ENCODE measurements at regions not wholly inside any gene's neighbourhood (a gene's known extent, or its start where the extent isn't known, plus 50 kb on each side); places are given as distances from the start of the nearest gene placed in this dataset.
"Not testable (repeated sequence)": the region's sequence is repeated elsewhere in the genome, so short reads cannot be mapped to it uniquely, and the experiment has no call there.

- FAIRE-seq, result not testable (repeated sequence)
These were observed 52.3 kb upstream of the MAN1A2 start for GRCh38 chr1:117314951-117315350.

GRCh38 chr1:117313555-117313954 lies 53.7 kb upstream of the MAN1A2 start:
- FAIRE-seq, result no peak
- DNase-seq (ENCODE audit: insufficient read length, low spot score), result no peak

More at GRCh38 chr1:117314951-117315350, 52.3 kb upstream of the MAN1A2 start:
- DNase-seq (ENCODE audit: insufficient read length, low spot score), result not testable (repeated sequence)

- DNase-seq (ENCODE audit: insufficient read length, low spot score) (peak; percentile 7), FAIRE-seq (no peak)
These were observed 54.7 kb upstream of the MAN1A2 start for GRCh38 chr1:117312453-117313138.

GRCh38 chr1:117308311-117308916 lies 58.8 kb upstream of the MAN1A2 start:
- FAIRE-seq, result no peak
- no peak for DNase-seq (ENCODE audit: insufficient read length, low spot score)

- FAIRE-seq (no peak), DNase-seq (ENCODE audit: insufficient read length, low spot score) (no peak)
These were observed 65.3 kb upstream of the MAN1A2 start for GRCh38 chr1:117301901-117302300.

GRCh38 chr1:117300183-117300582 lies 67.1 kb upstream of the MAN1A2 start:
- not testable (repeated sequence) for FAIRE-seq; DNase-seq (ENCODE audit: insufficient read length, low spot score)

- no peak for DNase-seq (ENCODE audit: insufficient read length, low spot score)
- no peak for FAIRE-seq
These were observed 72.2 kb upstream of the MAN1A2 start for GRCh38 chr1:117295001-117295400.

GRCh38 chr1:117290890-117291289 lies 76.4 kb upstream of the MAN1A2 start:
- DNase-seq (ENCODE audit: insufficient read length, low spot score), result no peak

GRCh38 chr1:117289316-117289870 lies 77.9 kb upstream of the MAN1A2 start:
- FAIRE-seq, result no peak
- DNase-seq (ENCODE audit: insufficient read length, low spot score), result no peak

More at GRCh38 chr1:117290890-117291289, 76.4 kb upstream of the MAN1A2 start:
- no peak for FAIRE-seq

- DNase-seq (ENCODE audit: insufficient read length, low spot score), result no peak
- FAIRE-seq, result no peak
These were observed 75.8 kb upstream of the VTCN1 start for GRCh38 chr1:117286562-117286961.

- no peak for FAIRE-seq
These were observed 75.4 kb upstream of the VTCN1 start for GRCh38 chr1:117286145-117286544.

GRCh38 chr1:117284399-117285215 lies 73.9 kb upstream of the VTCN1 start:
- DNase-seq (ENCODE audit: insufficient read length, low spot score), result peak; percentile 44
- no peak for FAIRE-seq

More at GRCh38 chr1:117286145-117286544, 75.4 kb upstream of the VTCN1 start:
- no peak for DNase-seq (ENCODE audit: insufficient read length, low spot score)

- FAIRE-seq, result no peak
- no peak for DNase-seq (ENCODE audit: insufficient read length, low spot score)
These were observed 67.8 kb upstream of the VTCN1 start for GRCh38 chr1:117278531-117278930.

- FAIRE-seq, result no peak
- DNase-seq (ENCODE audit: insufficient read length, low spot score), result no peak
These were observed 64.3 kb upstream of the VTCN1 start for GRCh38 chr1:117275055-117275454.

- DNase-seq (ENCODE audit: insufficient read length, low spot score) (no peak), FAIRE-seq (no peak)
These were observed 61.2 kb upstream of the VTCN1 start for GRCh38 chr1:117271959-117272358.

GRCh38 chr1:117271129-117271528 lies 60.4 kb upstream of the VTCN1 start:
- FAIRE-seq (no peak), DNase-seq (ENCODE audit: insufficient read length, low spot score) (no peak)

- FAIRE-seq (no peak), DNase-seq (ENCODE audit: insufficient read length, low spot score) (no peak)
These were observed 60.0 kb upstream of the VTCN1 start for GRCh38 chr1:117270679-117271078.

GRCh38 chr1:117268535-117269455 lies 58.1 kb upstream of the VTCN1 start:
- DNase-seq (ENCODE audit: insufficient read length, low spot score) (no peak), FAIRE-seq (no peak)

- DNase-seq (ENCODE audit: insufficient read length, low spot score) (no peak), FAIRE-seq (no peak)
These were observed 56.6 kb upstream of the VTCN1 start for GRCh38 chr1:117267232-117267774.

- FAIRE-seq (no peak), DNase-seq (ENCODE audit: insufficient read length, low spot score) (no peak)
These were observed 52.2 kb upstream of the VTCN1 start for GRCh38 chr1:117262976-117263375.
